ENCODE measurements at regions not wholly inside any gene's neighbourhood (a gene's known extent, or its start where the extent isn't known, plus 50 kb on each side); places are given as distances from the start of the nearest gene placed in this dataset.

DNA sequence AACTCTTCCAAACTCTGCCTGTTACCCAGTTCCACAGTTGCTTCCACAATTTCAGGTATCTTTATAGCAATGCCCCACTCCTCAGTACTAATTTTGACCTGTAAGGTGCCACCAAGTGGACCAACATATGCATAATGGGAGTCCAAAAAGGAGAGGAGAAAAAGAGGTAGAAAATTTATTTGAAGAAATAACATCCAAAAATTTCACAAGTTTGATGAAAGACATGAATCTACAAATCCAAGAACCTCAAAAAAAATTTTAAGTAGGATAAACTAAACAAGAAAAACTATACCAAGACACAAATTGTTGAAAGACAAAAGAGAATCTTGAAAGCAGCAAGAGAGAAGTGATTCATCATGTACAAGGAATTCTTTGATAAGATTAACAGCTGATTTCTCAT, 79.8 kb downstream of the BARX1 start:
- Histone ChIP-seq H3K4me3 (ENCODE audit: low read length) (no peak overlapping the region), H3K27me3 (ENCODE audit: control insufficient read depth, insufficient read depth, low read length) (no peaks in the 10 kb centered on the region), H3K4me1 (ENCODE audit: control insufficient read depth, insufficient read depth, low read length) (no peaks in the 10 kb centered on the region), H3K36me3 (ENCODE audit: control insufficient read depth, insufficient read depth, low read length) (no peaks in the 10 kb centered on the region), H3K9me3 (ENCODE audit: control insufficient read depth, low read depth, low read length) (peaks cover 28% of the 10 kb centered on the region), H3K27ac (ENCODE audit: low read length) (no peak overlapping the region)
- DNase-seq, result no peak

DNA sequence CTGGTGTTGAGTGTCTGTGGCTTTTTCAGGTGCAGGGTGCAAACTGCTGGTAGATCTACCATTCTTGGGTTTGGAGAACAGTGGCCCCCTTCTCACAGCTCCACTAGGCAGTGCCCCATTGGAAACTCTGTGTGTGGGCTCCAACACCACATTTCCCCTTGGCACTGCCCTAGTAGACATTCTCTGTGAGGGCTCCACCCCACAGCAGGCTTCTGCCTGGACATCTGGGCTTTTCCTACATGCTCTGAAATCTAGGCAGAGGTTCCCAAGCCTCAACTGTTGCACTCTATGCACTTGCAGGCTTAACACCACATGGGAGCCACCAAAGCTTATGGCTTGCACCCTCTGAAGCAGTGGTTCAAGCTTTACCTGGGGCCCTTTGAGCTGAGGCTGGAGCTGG, 80.9 kb downstream of the BARX1 start:
- no peak for DNase-seq
- no peaks in the 10 kb centered on the region for H3K4me1 ChIP-seq (ENCODE audit: control insufficient read depth, insufficient read depth, low read length)
- H3K9me3 ChIP-seq (ENCODE audit: control insufficient read depth, low read depth, low read length), result peaks cover 23% of the 10 kb centered on the region
- H3K4me3 ChIP-seq (ENCODE audit: low read length), result no peak overlapping the region
- no peak overlapping the region for H3K27ac ChIP-seq (ENCODE audit: low read length)
- H3K36me3 ChIP-seq (ENCODE audit: control insufficient read depth, insufficient read depth, low read length), result no peaks in the 10 kb centered on the region
- no peaks in the 10 kb centered on the region for H3K27me3 ChIP-seq (ENCODE audit: control insufficient read depth, insufficient read depth, low read length)

DNA sequence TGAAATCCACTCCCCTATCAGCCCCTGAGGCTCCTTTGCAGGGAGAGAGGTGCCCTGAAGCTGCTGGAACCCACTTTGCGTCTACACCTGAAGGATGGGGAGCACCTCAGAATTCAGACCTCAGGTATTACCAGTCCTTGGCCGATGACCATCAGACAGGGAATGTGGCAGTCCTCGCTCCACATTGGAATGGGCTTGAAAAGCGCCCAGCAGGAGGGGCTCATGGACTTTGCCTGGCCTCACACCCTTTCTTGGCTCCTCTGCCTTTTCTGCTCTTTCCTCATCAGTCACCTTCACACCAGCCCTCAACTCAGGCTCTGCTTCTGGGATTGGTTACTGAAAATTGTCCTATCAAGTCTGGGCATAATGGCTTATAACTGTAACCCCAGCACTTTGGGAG, 83.9 kb downstream of the BARX1 start:
- H3K4me3 ChIP-seq (ENCODE audit: low read length), result no peak overlapping the region
- H3K27me3 ChIP-seq (ENCODE audit: control insufficient read depth, insufficient read depth, low read length), result no peaks in the 10 kb centered on the region
- H3K27ac ChIP-seq (ENCODE audit: low read length), result no peak overlapping the region
- no peaks in the 10 kb centered on the region for H3K4me1 ChIP-seq (ENCODE audit: control insufficient read depth, insufficient read depth, low read length)
- no peak for DNase-seq
- H3K36me3 ChIP-seq (ENCODE audit: control insufficient read depth, insufficient read depth, low read length), result no peaks in the 10 kb centered on the region
- no CpG with 5 or more reads among the region's 4 CpGs for WGBS (ENCODE audit: insufficient coverage, low lambda C conversion rate)
- peaks cover 19% of the 10 kb centered on the region for H3K9me3 ChIP-seq (ENCODE audit: control insufficient read depth, low read depth, low read length)

DNA sequence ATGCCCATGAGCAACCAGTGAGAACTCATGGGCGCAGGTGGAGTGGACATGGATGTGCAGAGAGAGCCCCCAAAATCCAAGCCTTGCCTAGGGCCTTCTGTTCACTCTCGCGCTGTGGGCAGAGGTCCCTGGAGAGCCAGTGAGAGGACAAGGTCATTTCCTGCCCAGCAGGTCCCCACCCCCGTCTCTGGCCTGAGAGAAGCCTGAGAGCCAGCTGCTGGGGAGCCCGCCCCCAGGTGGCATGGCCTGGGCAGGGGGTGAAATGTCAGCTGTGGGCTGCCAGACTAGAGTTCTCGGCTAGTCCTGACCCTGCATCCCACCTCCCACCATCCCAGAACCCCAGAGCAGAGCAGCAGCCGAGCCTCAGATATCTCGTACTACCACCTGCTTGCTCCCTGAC, 85.3 kb downstream of the BARX1 start:
- peaks cover 7% of the 10 kb centered on the region for H3K9me3 ChIP-seq (ENCODE audit: control insufficient read depth, low read depth, low read length)
- DNase-seq, result no peak
- WGBS (ENCODE audit: insufficient coverage, low lambda C conversion rate), result no CpG with 5 or more reads among the region's 8 CpGs
- no peaks in the 10 kb centered on the region for H3K36me3 ChIP-seq (ENCODE audit: control insufficient read depth, insufficient read depth, low read length)
- no peak overlapping the region for H3K4me3 ChIP-seq (ENCODE audit: low read length)
- H3K27me3 ChIP-seq (ENCODE audit: control insufficient read depth, insufficient read depth, low read length), result no peaks in the 10 kb centered on the region
- no peaks in the 10 kb centered on the region for H3K4me1 ChIP-seq (ENCODE audit: control insufficient read depth, insufficient read depth, low read length)
- H3K27ac ChIP-seq (ENCODE audit: low read length), result no peak overlapping the region

DNA sequence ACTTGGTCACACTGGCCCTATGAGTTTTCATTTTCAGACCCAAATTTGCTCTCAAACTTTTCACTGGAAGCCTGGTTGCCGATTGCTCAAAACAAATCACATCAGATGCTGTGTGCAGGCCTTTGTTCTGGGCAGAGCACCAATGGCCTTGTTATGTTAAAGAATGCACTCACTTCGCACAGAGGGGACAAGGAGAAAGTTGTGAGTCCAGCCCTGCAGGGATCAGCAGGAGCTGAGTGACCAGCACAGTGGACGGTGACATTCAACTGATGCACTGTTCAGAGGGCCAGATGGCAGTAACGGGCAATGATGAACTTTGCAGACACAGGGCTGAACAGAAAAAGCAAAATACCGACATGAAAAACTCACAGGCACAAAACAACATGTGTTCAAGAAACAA, 86.1 kb downstream of the BARX1 start:
- WGBS (ENCODE audit: insufficient coverage, low lambda C conversion rate), result 63% methylated on average over 1 of the region's 5 CpGs
- Histone ChIP-seq H3K4me1 (ENCODE audit: control insufficient read depth, insufficient read depth, low read length) (no peaks in the 10 kb centered on the region), H3K4me3 (ENCODE audit: low read length) (no peak overlapping the region), H3K27me3 (ENCODE audit: control insufficient read depth, insufficient read depth, low read length) (no peaks in the 10 kb centered on the region), H3K9me3 (ENCODE audit: control insufficient read depth, low read depth, low read length) (no peaks in the 10 kb centered on the region), H3K36me3 (ENCODE audit: control insufficient read depth, insufficient read depth, low read length) (no peaks in the 10 kb centered on the region), H3K27ac (ENCODE audit: low read length) (no peak overlapping the region)
- DNase-seq, result no peak

DNA sequence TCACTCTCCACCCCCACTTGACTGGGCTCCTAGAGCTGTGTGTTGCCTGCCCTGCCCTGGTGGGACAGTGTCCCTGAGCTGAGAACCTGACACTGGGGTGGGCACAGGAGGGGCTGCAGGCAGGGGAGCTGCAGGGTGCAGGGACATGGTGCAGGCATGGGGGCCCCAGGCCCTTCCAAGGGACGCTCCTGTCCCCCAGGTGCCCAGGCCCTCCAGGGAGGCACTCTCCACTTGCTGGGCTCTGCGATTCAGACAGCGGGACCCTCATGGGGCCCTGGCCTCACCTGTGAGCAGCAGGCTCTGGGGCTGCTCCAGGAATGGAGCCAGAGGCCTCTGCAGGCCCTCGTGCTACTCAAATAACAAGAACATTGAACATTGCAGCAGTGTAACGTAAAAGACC, 89.4 kb downstream of the BARX1 start:
- WGBS (ENCODE audit: insufficient coverage, low lambda C conversion rate), result 80% methylated on average over 1 of the region's 5 CpGs
- Histone ChIP-seq H3K27ac (ENCODE audit: low read length) (no peak overlapping the region), H3K4me3 (ENCODE audit: low read length) (no peak overlapping the region), H3K27me3 (ENCODE audit: control insufficient read depth, insufficient read depth, low read length) (peaks cover 14% of the 10 kb centered on the region), H3K36me3 (ENCODE audit: control insufficient read depth, insufficient read depth, low read length) (no peaks in the 10 kb centered on the region), H3K9me3 (ENCODE audit: control insufficient read depth, low read depth, low read length) (no peaks in the 10 kb centered on the region), H3K4me1 (ENCODE audit: control insufficient read depth, insufficient read depth, low read length) (no peaks in the 10 kb centered on the region)
- no peak for DNase-seq

DNA sequence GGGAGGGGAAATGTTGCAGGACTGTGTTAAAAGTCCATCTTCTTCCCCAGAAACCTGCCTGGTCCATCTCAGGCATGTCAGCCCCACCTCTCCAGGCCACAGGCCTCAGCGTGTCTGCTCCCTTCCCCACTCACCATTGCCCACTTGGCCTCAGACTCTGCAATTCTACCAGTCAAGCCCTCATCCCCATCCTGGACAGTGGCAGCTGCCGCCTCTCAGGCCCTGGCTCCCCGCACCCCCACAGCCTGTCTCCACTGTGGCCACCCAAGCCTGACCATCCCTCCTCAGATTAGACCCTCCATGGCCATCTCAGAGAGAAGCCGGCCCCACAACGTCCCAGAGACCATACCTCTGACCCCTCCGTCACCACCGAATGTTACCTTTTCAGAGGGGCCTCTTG, 89.9 kb downstream of the BARX1 start:
- H3K36me3 ChIP-seq (ENCODE audit: control insufficient read depth, insufficient read depth, low read length), result no peaks in the 10 kb centered on the region
- no peak for DNase-seq
- peaks cover 18% of the 10 kb centered on the region for H3K27me3 ChIP-seq (ENCODE audit: control insufficient read depth, insufficient read depth, low read length)
- no peaks in the 10 kb centered on the region for H3K4me1 ChIP-seq (ENCODE audit: control insufficient read depth, insufficient read depth, low read length)
- H3K9me3 ChIP-seq (ENCODE audit: control insufficient read depth, low read depth, low read length), result no peaks in the 10 kb centered on the region
- WGBS (ENCODE audit: insufficient coverage, low lambda C conversion rate), result no CpG with 5 or more reads among the region's 7 CpGs
- H3K4me3 ChIP-seq (ENCODE audit: low read length), result no peak overlapping the region
- no peak overlapping the region for H3K27ac ChIP-seq (ENCODE audit: low read length)

DNA sequence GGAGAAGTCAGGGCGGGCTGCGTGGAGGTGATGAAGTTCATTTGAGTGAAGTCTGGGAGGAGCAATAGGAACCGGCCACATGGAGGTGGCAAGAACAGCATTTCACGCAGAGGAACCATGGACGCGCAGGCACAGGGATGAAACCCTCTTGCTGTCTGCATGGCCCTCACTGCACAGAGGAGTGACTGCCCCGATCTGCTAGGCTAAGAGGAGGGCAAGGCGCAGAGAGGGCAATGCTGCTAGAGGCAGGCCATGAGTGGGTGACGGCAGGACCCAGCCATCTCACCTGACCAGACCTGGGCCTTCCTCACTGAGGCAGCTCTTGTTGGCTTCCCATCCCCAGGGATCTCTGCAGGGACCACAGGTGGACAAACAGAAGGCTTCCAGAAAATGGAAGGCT, 90.3 kb downstream of the BARX1 start:
- H3K36me3 ChIP-seq (ENCODE audit: control insufficient read depth, insufficient read depth, low read length), result no peaks in the 10 kb centered on the region
- no peaks in the 10 kb centered on the region for H3K9me3 ChIP-seq (ENCODE audit: control insufficient read depth, low read depth, low read length)
- H3K4me3 ChIP-seq (ENCODE audit: low read length), result no peak overlapping the region
- no peaks in the 10 kb centered on the region for H3K4me1 ChIP-seq (ENCODE audit: control insufficient read depth, insufficient read depth, low read length)
- no peak for DNase-seq
- peaks cover 22% of the 10 kb centered on the region for H3K27me3 ChIP-seq (ENCODE audit: control insufficient read depth, insufficient read depth, low read length)
- no CpG with 5 or more reads among the region's 9 CpGs for WGBS (ENCODE audit: insufficient coverage, low lambda C conversion rate)
- H3K27ac ChIP-seq (ENCODE audit: low read length), result no peak overlapping the region

DNA sequence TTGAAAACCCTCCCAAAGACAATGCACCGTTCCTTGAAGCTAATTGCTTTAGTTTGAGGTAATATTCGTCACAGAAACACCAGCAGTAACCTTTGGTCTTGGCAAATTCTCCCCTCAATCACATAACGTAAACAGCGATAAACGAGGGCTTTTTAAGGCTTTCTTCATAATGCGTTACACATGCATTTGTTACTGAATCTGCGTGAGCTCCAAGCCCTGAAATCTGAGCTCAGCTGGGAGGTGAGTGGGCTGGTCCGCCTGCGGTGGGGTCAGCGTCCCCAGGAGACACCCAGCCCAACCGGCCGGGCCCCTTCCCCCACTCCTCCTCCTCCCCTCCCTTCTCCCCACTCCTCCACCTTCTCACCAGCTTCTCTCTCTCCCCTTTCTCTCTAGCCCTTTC, 91.1 kb downstream of the BARX1 start:
- peak in 1 of 2 donors; percentile 11 for DNase-seq
- Histone ChIP-seq H3K27ac (ENCODE audit: low read length) (no peak overlapping the region), H3K9me3 (ENCODE audit: control insufficient read depth, low read depth, low read length) (no peaks in the 10 kb centered on the region), H3K4me1 (ENCODE audit: control insufficient read depth, insufficient read depth, low read length) (no peaks in the 10 kb centered on the region), H3K27me3 (ENCODE audit: control insufficient read depth, insufficient read depth, low read length) (peaks cover 31% of the 10 kb centered on the region), H3K36me3 (ENCODE audit: control insufficient read depth, insufficient read depth, low read length) (no peaks in the 10 kb centered on the region), H3K4me3 (ENCODE audit: low read length) (no peak overlapping the region)
- 10% methylated on average over 2 of the region's 12 CpGs for WGBS (ENCODE audit: insufficient coverage, low lambda C conversion rate)

DNA sequence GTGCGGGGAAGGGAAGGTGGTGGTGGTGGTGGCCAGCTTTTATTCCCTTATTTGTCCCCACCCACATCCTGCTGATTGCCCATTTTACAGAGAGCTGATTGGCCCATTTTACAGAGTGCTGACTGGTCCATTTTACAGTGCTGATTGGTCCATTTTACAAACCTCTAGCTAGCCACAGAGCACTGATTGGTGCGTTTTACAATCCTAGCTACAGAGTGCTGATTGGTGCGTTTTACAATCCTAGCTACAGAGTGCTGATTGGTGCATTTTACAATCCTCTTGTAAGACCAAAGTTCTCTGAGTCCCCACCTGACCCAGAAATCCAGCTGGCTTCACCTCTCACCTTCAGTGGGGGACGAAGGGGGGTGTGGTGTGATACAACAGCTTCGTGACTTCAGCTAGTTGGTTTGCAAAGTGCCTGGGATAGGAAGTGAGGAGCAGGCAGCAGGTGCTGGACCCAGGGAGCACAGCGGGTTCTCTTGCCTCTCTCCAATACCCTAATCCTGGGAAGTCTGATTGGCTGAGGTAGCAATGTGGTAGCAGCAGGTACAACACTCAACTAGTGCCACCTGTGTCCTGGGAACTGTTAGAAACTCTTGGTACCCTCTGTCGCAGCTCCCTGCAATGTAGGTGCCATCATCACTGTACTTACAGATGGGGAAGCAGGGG, 92.1 kb downstream of the BARX1 start:
- no peak for DNase-seq
- H3K4me1 ChIP-seq (ENCODE audit: control insufficient read depth, insufficient read depth, low read length), result no peaks in the 10 kb centered on the region
- no peak overlapping the region for H3K27ac ChIP-seq (ENCODE audit: low read length)
- H3K4me3 ChIP-seq (ENCODE audit: low read length), result no peak overlapping the region
- H3K9me3 ChIP-seq (ENCODE audit: control insufficient read depth, low read depth, low read length), result no peaks in the 10 kb centered on the region
- H3K27me3 ChIP-seq (ENCODE audit: control insufficient read depth, insufficient read depth, low read length), result peaks cover 37% of the 10 kb centered on the region
- no peaks in the 10 kb centered on the region for H3K36me3 ChIP-seq (ENCODE audit: control insufficient read depth, insufficient read depth, low read length)
- WGBS (ENCODE audit: insufficient coverage, low lambda C conversion rate), result no CpG with 5 or more reads among the region's 7 CpGs

DNA sequence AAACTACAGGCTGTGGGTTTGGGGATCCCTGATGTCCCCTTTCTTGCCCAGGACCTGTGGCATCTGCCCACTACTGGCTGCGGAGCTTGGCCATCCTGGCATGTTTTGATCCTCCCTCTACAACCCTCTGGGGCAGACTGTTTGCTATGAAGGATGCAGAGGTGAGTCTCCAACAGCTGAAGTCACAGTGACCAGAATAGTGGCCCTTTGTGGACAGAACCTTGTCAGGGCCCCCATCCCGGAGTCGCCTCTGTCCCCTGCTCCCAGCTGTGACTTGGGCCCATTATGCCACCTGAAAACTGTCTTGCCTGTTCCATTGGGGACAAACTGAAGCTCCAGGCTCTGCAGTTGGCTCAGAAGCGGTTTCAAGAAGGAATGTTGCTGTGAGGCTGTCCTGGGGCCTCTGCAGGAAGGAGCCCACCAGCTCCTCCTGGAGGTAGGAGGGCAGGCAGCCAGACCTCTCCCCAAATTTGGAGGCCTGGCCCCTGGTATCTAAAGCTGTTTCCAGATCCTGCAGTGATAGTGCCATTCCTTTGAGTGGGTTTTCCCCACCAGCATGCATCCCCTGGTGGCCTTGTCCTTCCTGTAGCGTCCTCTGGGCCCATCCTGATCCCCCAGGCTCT, 93.3 kb downstream of the BARX1 start:
- Histone ChIP-seq H3K27me3 (ENCODE audit: control insufficient read depth, insufficient read depth, low read length) (peaks cover 46% of the 10 kb centered on the region), H3K27ac (ENCODE audit: low read length) (no peak overlapping the region), H3K4me3 (ENCODE audit: low read length) (no peak overlapping the region), H3K9me3 (ENCODE audit: control insufficient read depth, low read depth, low read length) (no peaks in the 10 kb centered on the region), H3K4me1 (ENCODE audit: control insufficient read depth, insufficient read depth, low read length) (no peaks in the 10 kb centered on the region), H3K36me3 (ENCODE audit: control insufficient read depth, insufficient read depth, low read length) (no peaks in the 10 kb centered on the region)
- DNase-seq, result no peak
- WGBS (ENCODE audit: insufficient coverage, low lambda C conversion rate), result no CpG with 5 or more reads among the region's 5 CpGs

All from large intestine (tissue), 3 donors.